Omental fat pad (tissue), 3 donors: ENCODE measurements at regions not wholly inside any gene's neighbourhood (a gene's known extent, or its start where the extent isn't known, plus 50 kb on each side); places are given as distances from the start of the nearest gene placed in this dataset.

Source experiments
- ATAC-seq: fragments of 150-250 bp; one replicate; pipeline ENCODE4 v1.9.1; 2016; ENCODE audit warnings: mild to moderate bottlenecking, moderate library complexity; ENCODE audit not compliant: low FRiP score
- DNase-seq: peaks from one replicate; pipeline ENCODE4 v3.0.0-alpha.2; 2019; ENCODE audit warnings: low spot score
- TF ChIP-seq, protein P1 (sequence below), 3 donors: fragments of 450-650 bp; IDR thresholded peaks; one replicate each; pipeline ENCODE4 v1.5.1; 2016 to 2017; ENCODE audit warnings: antibody characterized with exemption in 3 of 3, mild to moderate bottlenecking in 3 of 3, moderate library complexity in 2 of 3

- DNase-seq (no peak), ATAC-seq (no peak)
- TF ChIP-seq, protein P1, sequence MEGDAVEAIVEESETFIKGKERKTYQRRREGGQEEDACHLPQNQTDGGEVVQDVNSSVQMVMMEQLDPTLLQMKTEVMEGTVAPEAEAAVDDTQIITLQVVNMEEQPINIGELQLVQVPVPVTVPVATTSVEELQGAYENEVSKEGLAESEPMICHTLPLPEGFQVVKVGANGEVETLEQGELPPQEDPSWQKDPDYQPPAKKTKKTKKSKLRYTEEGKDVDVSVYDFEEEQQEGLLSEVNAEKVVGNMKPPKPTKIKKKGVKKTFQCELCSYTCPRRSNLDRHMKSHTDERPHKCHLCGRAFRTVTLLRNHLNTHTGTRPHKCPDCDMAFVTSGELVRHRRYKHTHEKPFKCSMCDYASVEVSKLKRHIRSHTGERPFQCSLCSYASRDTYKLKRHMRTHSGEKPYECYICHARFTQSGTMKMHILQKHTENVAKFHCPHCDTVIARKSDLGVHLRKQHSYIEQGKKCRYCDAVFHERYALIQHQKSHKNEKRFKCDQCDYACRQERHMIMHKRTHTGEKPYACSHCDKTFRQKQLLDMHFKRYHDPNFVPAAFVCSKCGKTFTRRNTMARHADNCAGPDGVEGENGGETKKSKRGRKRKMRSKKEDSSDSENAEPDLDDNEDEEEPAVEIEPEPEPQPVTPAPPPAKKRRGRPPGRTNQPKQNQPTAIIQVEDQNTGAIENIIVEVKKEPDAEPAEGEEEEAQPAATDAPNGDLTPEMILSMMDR (IDR thresholded peaks at IDR 0.05): no peak
Measured at GRCh38 chr18:60599995-60600394, 227.4 kb upstream of the MC4R start.

DNA sequence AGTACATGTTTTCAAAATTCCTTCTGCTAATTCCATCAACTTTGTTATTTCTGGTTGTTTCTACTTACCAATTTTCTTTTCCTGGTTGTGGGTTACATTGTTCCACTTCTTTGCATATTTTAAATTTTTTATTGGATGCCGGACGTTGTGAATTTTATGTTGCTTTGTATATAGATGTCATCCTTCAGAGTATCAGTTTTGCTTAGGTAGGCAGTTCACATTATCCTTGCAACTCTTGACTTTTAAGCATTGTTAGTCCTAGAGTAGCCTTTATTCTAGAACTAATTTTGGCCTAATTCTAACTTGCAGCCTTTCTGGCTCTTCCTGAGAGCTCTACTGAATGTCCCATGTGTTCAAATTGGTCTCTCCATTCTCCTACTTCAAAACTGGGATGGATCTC, 228.7 kb upstream of the MC4R start:
- DNase-seq: no peak
- no peak for ATAC-seq
- TF ChIP-seq, protein P1 (IDR thresholded peaks at IDR 0.05): no peak

- ATAC-seq: no peak
- DNase-seq: no peak
- TF ChIP-seq, protein P1 (IDR thresholded peaks at IDR 0.05): no peak
Measured at GRCh38 chr18:60623331-60623730, 250.8 kb upstream of the MC4R start.

DNA sequence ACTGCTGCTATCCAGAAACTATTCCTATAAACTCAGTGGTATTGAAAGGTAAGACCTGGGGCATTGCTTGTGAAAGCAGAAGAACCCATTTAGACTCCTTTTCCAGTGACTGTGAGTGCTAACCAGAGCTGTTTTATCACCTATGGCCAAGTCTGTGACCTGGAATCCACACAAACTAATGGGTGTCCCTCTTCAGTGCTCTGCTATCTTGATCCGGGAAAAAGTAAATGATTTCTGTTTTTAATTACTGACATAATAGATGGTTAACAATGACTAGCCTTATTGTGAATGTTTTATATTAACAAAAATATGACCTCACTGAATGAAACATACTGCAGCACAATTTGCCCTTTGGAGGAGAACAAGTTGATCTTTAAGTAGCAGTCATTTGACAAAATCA, 251.6 kb upstream of the MC4R start:
- ATAC-seq: no peak
- TF ChIP-seq, protein P1 (IDR thresholded peaks at IDR 0.05): no peak
- DNase-seq: no peak

- TF ChIP-seq, protein P1 (IDR thresholded peaks at IDR 0.05): no peak
- DNase-seq (no peak), ATAC-seq (no peak)
Measured at GRCh38 chr18:60639836-60640235, 267.3 kb upstream of the MC4R start.

- ATAC-seq: no peak
- TF ChIP-seq, protein P1 (IDR thresholded peaks at IDR 0.05): no peak
- no peak for DNase-seq
Measured at GRCh38 chr18:60643009-60643408, 270.4 kb upstream of the MC4R start.

- TF ChIP-seq, protein P1 (IDR thresholded peaks at IDR 0.05): no peak
- no peak for DNase-seq
- ATAC-seq: no peak
Measured at GRCh38 chr18:60646725-60647124, 274.1 kb upstream of the MC4R start.
